Ammon's horn (tissue), 1 donor: ENCODE measurements at regions not wholly inside any gene's neighbourhood (a gene's known extent, or its start where the extent isn't known, plus 50 kb on each side); places are given as distances from the start of the nearest gene placed in this dataset.

Source experiments
- DNase-seq: peaks from one replicate; pipeline ENCODE4 v3.0.0-alpha.2; 2016; ENCODE audit warnings: low spot score

GRCh38 chr20:60213126-60213893 lies 255.1 kb downstream of the CDH26 start:
- no peak for DNase-seq

GRCh38 chr20:60214901-60215815 lies 256.9 kb downstream of the CDH26 start:
- no peak for DNase-seq

GRCh38 chr20:60215816-60216730 lies 257.9 kb downstream of the CDH26 start:
- no peak for DNase-seq

GRCh38 chr20:60219231-60219630 lies 261.0 kb downstream of the CDH26 start:
- DNase-seq, result no peak

GRCh38 chr20:60219984-60220562 lies 261.9 kb downstream of the CDH26 start:
- DNase-seq, result no peak

GRCh38 chr20:60220706-60221105 lies 262.5 kb downstream of the CDH26 start:
- no peak for DNase-seq

GRCh38 chr20:60221593-60221992 lies 263.4 kb downstream of the CDH26 start:
- no peak for DNase-seq

- DNase-seq, result no peak
These were observed 264.3 kb downstream of the CDH26 start for GRCh38 chr20:60222497-60222896.

GRCh38 chr20:60223174-60223573 lies 265.0 kb downstream of the CDH26 start:
- no peak for DNase-seq

- DNase-seq, result no peak
These were observed 266.7 kb downstream of the CDH26 start for GRCh38 chr20:60224914-60225313.

GRCh38 chr20:60228255-60228654 lies 270.0 kb downstream of the CDH26 start:
- DNase-seq, result peak; percentile 55

GRCh38 chr20:60232380-60232779 lies 274.2 kb downstream of the CDH26 start:
- DNase-seq, result no peak

- no peak for DNase-seq
These were observed 274.9 kb downstream of the CDH26 start for GRCh38 chr20:60233018-60233630.

GRCh38 chr20:60236613-60237012 lies 278.4 kb downstream of the CDH26 start:
- no peak for DNase-seq

- no peak for DNase-seq
These were observed 279.8 kb downstream of the CDH26 start for GRCh38 chr20:60237981-60238380.

- DNase-seq, result no peak
These were observed 280.9 kb downstream of the CDH26 start for GRCh38 chr20:60238992-60239660.

- no peak for DNase-seq
These were observed 281.7 kb downstream of the CDH26 start for GRCh38 chr20:60239956-60240355.

GRCh38 chr20:60240415-60240814 lies 282.2 kb downstream of the CDH26 start:
- DNase-seq, result no peak

GRCh38 chr20:60240986-60241385 lies 282.8 kb downstream of the CDH26 start:
- DNase-seq, result no peak

GRCh38 chr20:60242836-60243505 lies 284.7 kb downstream of the CDH26 start:
- DNase-seq, result no peak
